Gastrocnemius medialis (tissue), 4 donors: ENCODE measurements at regions not wholly inside any gene's neighbourhood (a gene's known extent, or its start where the extent isn't known, plus 50 kb on each side); places are given as distances from the start of the nearest gene placed in this dataset.

Experiments used
- ATAC-seq, 2 donors: fragments of 150-250 bp; one replicate each; pipeline ENCODE4 v1.9.1; 2016
- DNase-seq, 2 donors: peaks; one replicate each; pipeline ENCODE4 v3.0.0-alpha.2; 2019
- H3K27ac ChIP-seq, 4 donors: fragments of 200-600 bp; sonication (generic); 1 replicate in 1 of 4; 2 replicates in 3 of 4; pipeline ENCODE4 v1.5.1; 2016 to 2018; ENCODE audit warnings: mild to moderate bottlenecking in 2 of 4, moderate library complexity in 1 of 4
- H3K27me3 ChIP-seq, 3 donors: fragments of 200-600 bp; sonication (generic) in 2 of 3; 1 replicate in 1 of 3; 2 replicates in 2 of 3; pipeline versions ENCODE4 v1.5.1 to v1.6.0; 2016 to 2019; ENCODE audit warnings: mild to moderate bottlenecking in 1 of 3, moderate library complexity in 1 of 3
- H3K36me3 ChIP-seq, 2 donors: fragments of 200-600 bp; sonication (generic) in 1 of 2; one replicate each; pipeline ENCODE4 v1.5.1; 2017 to 2018
- H3K4me1 ChIP-seq, 2 donors: fragments of 200-600 bp; sonication (generic) in 1 of 2; one replicate each; pipeline ENCODE4 v1.5.1; 2016 to 2017; ENCODE audit warnings: mild to moderate bottlenecking in 2 of 2
- H3K4me3 ChIP-seq, 4 donors: fragments of 200-600 bp; sonication (generic) in 3 of 4; 1 replicate in 1 of 4; 2 replicates in 3 of 4; pipeline ENCODE4 v1.5.1; 2016 to 2019; ENCODE audit warnings: mild to moderate bottlenecking in 2 of 4
- H3K9me3 ChIP-seq, 3 donors: fragments of 200-600 bp; sonication (generic) in 2 of 3; 1 replicate in 1 of 3; 2 replicates in 2 of 3; pipeline ENCODE4 v1.5.1; 2016 to 2019
- CTCF ChIP-seq, 5 experiments: fragments of 450-650 bp in 3 of 5; fragments of 200-600 bp in 2 of 5; sonication (generic) in 2 of 5; IDR thresholded peaks in 4 of 5; conservative IDR thresholded peaks in 1 of 5; 1 replicate in 4 of 5; 2 replicates in 1 of 5; pipeline ENCODE4 v1.5.1; 2016 to 2019; ENCODE audit warnings: antibody characterized with exemption in 5 of 5, mild to moderate bottlenecking in 3 of 5, moderate library complexity in 3 of 5
- POLR2A ChIP-seq, 2 donors: fragments of 450-650 bp; IDR thresholded peaks; one replicate each; pipeline ENCODE4 v1.6.1; 2017; ENCODE audit warnings: antibody characterized with exemption in 2 of 2, mild to moderate bottlenecking in 2 of 2, moderate library complexity in 2 of 2
- in situ Hi-C, 4 donors: fragments of 200-750 bp; cut with MboI; loops; one replicate each; pipeline versions ENCODE4 v1.15.0 to v1.8.0; 2017; ENCODE audit warnings: low sequenced_read_pairs in 4 of 4
- intact Hi-C: fragments of 100-400 bp; cut with DNase I; formaldehyde crosslinking; loops from one replicate; pipeline ENCODE4 v1.15.1; 2023; ENCODE audit warnings: low total_unique reads

GRCh38 chr16:52002026-52002425 is 544.9 kb downstream of the TOX3 start:
- Histone ChIP-seq H3K4me1 (no peaks in the 10 kb centered on the region), H3K27me3 (no peaks in the 10 kb centered on the region), H3K27ac (no peak overlapping the region), H3K4me3 (no peak overlapping the region), H3K36me3 (no peaks in the 10 kb centered on the region), H3K9me3 (no peaks in the 10 kb centered on the region)
- TF ChIP-seq POLR2A (IDR thresholded peaks at IDR 0.05) (no peak), CTCF (IDR thresholded peaks at IDR 0.05 in 4 of 5, conservative IDR thresholded peaks at IDR 0.05 in 1 of 5) (no peak)
- ATAC-seq (no peak), DNase-seq (no peak)
- in situ Hi-C loops (no loop called here), intact Hi-C loops (no loop called here)

GRCh38 chr16:51996516-51996915 is 550.4 kb downstream of the TOX3 start:
- Histone ChIP-seq H3K4me1 (no peaks in the 10 kb centered on the region), H3K27ac (no peak overlapping the region), H3K27me3 (no peaks in the 10 kb centered on the region), H3K4me3 (no peak overlapping the region), H3K36me3 (no peaks in the 10 kb centered on the region), H3K9me3 (no peaks in the 10 kb centered on the region)
- intact Hi-C loops = no loop called here
- in situ Hi-C loops = no loop called here
- ATAC-seq = no peak
- no peak for TF ChIP-seq POLR2A (IDR thresholded peaks at IDR 0.05)
- TF ChIP-seq CTCF (IDR thresholded peaks at IDR 0.05 in 4 of 5, conservative IDR thresholded peaks at IDR 0.05 in 1 of 5) = no peak
- DNase-seq = no peak

GRCh38 chr16:51994597-51994996 is 552.3 kb downstream of the TOX3 start:
- ATAC-seq = no peak
- intact Hi-C loops (no loop called here), in situ Hi-C loops (no loop called here)
- Histone ChIP-seq H3K4me1 (no peaks in the 10 kb centered on the region), H3K27ac (no peak overlapping the region), H3K9me3 (no peaks in the 10 kb centered on the region), H3K36me3 (no peaks in the 10 kb centered on the region), H3K4me3 (no peak overlapping the region), H3K27me3 (no peaks in the 10 kb centered on the region)
- TF ChIP-seq POLR2A (IDR thresholded peaks at IDR 0.05) (no peak), CTCF (IDR thresholded peaks at IDR 0.05 in 4 of 5, conservative IDR thresholded peaks at IDR 0.05 in 1 of 5) (no peak)
- DNase-seq = no peak

GRCh38 chr16:51989637-51990230 is 557.2 kb downstream of the TOX3 start:
- intact Hi-C loops = no loop called here
- TF ChIP-seq POLR2A (IDR thresholded peaks at IDR 0.05) (no peak), CTCF (IDR thresholded peaks at IDR 0.05 in 4 of 5, conservative IDR thresholded peaks at IDR 0.05 in 1 of 5) (no peak)
- Histone ChIP-seq H3K27me3 (no peaks in the 10 kb centered on the region), H3K27ac (no peak overlapping the region), H3K36me3 (no peaks in the 10 kb centered on the region), H3K4me1 (no peaks in the 10 kb centered on the region), H3K9me3 (no peaks in the 10 kb centered on the region), H3K4me3 (no peak overlapping the region)
- ATAC-seq (no peak), DNase-seq (no peak)
- in situ Hi-C loops = no loop called here

GRCh38 chr16:51988977-51989376 is 558.0 kb downstream of the TOX3 start:
- H3K27ac ChIP-seq = no peak overlapping the region
- DNase-seq (no peak), ATAC-seq (no peak)
- H3K27me3 ChIP-seq = no peaks in the 10 kb centered on the region
- H3K9me3 ChIP-seq = no peaks in the 10 kb centered on the region
- in situ Hi-C loops (no loop called here), intact Hi-C loops (no loop called here)
- TF ChIP-seq CTCF (IDR thresholded peaks at IDR 0.05 in 4 of 5, conservative IDR thresholded peaks at IDR 0.05 in 1 of 5) (no peak), POLR2A (IDR thresholded peaks at IDR 0.05) (no peak)
- H3K36me3 ChIP-seq = no peaks in the 10 kb centered on the region
- H3K4me3 ChIP-seq = no peak overlapping the region
- H3K4me1 ChIP-seq = no peaks in the 10 kb centered on the region
